ENCODE measurements at regions not wholly inside any gene's neighbourhood (a gene's known extent, or its start where the extent isn't known, plus 50 kb on each side); places are given as distances from the start of the nearest gene placed in this dataset.
"Not testable (repeated sequence)": the region's sequence is repeated elsewhere in the genome, so short reads cannot be mapped to it uniquely, and the experiment has no call there.

DNA sequence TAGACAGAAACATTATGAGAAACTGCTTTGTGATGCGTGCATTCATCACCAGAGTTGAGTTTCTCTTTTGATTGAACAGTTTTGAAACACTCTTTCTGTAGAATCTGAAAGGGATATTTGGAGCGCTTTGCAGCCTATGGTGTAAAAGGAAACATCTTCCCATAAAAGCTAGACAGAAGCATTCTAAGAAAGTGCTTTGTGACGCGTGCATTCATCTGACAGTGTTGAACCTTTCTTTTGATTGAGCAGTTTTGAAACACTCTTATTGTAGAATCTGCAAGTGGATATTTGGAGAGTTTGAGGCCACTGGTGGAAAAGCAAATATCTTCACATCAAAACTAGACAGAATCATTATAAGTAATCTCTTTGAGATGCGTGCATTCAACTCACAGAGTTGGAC lies 3131.6 kb downstream of the TUBA3C start:
- H3K36me3 ChIP-seq; intact Hi-C loops (cut with DNase I); H3K4me3 ChIP-seq; H3K27me3 ChIP-seq; ATAC-seq; H3K27ac ChIP-seq; DNase-seq; H3K9me3 ChIP-seq; H3K4me1 ChIP-seq: not testable (repeated sequence)

DNA sequence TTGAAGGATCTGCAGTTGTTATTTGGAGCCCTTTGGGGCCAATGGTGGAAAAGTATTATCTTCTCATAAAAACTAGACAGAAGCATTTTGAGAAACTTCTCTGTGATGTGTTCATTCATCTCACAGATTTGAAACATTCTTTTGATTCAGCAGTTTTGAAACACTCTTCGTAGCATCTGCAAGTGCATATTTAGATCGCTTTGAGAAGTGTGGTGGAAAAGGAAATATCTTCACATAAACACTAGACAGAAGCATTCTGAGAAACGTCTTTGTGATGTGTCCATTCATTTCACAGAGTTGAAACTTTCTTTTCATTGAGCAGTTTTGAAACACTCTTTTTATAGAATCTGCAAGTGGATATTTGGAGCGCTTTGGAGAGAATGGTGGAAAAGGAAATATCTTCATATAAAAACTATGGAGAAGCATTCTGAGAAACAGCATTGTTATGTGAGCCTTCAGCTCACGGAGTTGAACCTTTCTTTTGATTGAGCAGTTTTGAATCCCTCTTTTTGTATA lies 3164.1 kb downstream of the TUBA3C start:
- H3K36me3 ChIP-seq, H3K4me1 ChIP-seq, H3K4me3 ChIP-seq: not testable (repeated sequence)

DNA sequence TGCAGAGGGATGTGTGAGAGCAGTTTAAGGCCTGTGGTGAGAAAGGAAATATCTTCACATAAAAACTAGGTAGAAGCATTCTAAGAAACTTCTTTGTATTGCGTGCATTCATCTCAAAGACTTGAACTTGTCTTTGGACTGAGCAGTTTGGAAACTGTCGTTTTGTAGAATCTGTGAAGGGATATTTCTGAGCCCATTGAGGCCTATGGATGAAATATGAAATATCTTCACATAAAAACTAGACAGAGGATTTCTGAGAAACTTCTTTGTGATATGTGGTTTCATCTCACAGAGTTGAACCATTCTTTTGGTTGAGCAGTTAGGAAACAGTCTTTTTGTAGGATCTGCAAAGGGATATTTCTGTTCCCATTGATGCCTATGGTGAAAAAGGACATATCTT lies 3173.4 kb downstream of the TUBA3C start:
- H3K27me3 ChIP-seq; H3K4me1 ChIP-seq; H3K4me3 ChIP-seq; H3K36me3 ChIP-seq; H3K27ac ChIP-seq; DNase-seq; ATAC-seq; intact Hi-C loops (cut with DNase I): not testable (repeated sequence)
- H3K9me3 ChIP-seq, result peaks cover 0 to 56% of the 10 kb centered on the region in 2 donors

More for the DNA sequence above, 3164.1 kb downstream of the TUBA3C start:
- H3K9me3 ChIP-seq, result peaks cover 0 to 68% of the 10 kb centered on the region in 2 donors
- ATAC-seq; H3K27ac ChIP-seq; H3K27me3 ChIP-seq; DNase-seq; intact Hi-C loops (cut with DNase I): not testable (repeated sequence)
